SKM-1 treated with dmso at 0.1 percent for 144 hours (cell line): ENCODE measurements at regions not wholly inside any gene's neighbourhood (a gene's known extent, or its start where the extent isn't known, plus 50 kb on each side); places are given as distances from the start of the nearest gene placed in this dataset.

Source experiments
- DNase-seq: peaks from one replicate; lab custom pipeline; 2025; ENCODE audit not compliant: unreplicated experiment; lab: John Stamatoyannopoulos, UW

DNA sequence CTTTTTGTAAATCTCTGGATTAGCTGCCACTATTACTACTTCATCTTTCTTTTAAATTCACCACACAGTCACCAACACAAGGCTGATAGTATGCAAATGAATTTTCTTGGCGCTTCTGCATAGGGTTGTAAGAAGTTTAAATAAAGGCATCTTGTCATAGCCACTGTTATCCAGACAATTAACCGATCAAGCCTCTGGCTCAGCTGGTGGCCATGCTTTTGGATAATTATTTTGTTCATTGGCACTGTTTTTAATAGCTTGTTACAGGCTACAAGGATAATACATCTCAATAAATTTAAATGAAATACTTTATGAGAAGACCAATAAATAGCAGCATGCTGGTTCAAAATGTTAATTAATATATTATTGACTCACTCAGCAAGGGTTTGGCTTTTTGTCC, 1261.0 kb downstream of the FAM181B start:
- DNase-seq, result no peak

DNA sequence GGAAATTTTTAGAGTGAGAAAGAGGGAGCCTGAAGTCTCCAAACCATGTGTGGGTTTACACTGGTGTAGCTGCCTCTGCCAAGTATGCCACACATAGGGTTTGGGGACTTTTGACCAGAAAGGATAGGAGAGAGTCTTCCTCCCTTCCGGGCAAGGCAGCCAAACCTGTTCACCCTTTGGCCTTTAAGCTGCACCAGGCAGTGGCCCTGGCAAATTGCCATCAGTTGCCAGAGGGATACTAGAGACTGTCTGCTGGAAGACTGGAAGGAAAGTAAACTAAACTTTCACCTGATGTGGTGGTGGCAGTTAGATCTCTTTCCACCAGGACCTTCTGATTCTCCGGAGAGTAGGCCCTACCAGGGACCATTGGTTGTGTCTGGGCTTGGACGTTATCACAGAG, 1263.2 kb downstream of the FAM181B start:
- DNase-seq, result no peak

DNA sequence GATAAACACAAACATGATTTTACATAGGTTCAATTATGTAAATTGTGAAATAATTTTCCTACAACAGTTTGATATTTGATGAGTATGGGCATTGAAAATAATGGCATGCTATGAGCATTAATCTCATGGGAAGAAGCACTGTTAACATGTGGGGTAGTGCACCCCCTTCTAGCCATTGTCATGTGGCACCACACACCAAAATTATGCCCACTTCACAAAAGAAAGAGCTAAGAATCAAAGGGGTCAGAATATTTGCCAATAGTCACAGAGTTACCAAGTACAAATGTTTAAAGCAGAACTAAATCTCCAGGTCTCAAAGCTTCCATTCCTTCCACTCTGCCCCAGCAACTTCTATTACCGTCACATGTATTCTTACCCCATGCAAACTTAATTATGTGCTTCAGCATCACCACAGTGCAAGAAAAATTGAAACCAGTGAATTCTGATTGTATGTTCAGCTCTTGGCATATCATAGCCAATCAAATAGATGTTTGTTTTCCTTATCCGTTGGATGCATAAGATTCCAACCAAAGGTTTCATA, 1273.8 kb downstream of the FAM181B start:
- DNase-seq, result no peak

DNA sequence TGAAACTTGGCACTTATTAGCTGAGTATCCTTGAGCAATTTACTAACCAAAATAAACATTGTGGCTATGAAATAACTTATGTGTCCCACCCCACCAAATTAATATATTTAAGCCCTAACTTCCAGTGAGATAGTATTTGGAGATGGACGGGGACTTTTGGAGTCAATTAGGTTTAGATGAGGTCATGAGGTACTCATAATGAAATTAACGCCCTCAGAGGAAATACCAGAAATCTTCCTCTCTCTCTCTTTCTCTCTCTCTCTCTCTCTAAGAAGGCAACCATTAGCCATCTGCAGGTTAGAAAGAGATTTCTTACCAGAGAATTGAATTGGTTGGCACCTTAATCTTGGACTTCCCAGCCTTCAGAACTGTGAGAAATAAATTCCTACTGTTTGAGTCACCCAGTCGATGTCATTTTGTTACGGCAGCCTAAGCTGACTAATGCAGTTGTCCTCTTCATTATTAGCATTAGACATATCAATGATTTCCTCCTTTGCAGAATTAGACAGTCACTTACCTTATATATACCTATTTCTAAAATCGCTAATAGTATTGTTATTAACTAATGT, 1284.0 kb downstream of the FAM181B start:
- DNase-seq, result no peak

DNA sequence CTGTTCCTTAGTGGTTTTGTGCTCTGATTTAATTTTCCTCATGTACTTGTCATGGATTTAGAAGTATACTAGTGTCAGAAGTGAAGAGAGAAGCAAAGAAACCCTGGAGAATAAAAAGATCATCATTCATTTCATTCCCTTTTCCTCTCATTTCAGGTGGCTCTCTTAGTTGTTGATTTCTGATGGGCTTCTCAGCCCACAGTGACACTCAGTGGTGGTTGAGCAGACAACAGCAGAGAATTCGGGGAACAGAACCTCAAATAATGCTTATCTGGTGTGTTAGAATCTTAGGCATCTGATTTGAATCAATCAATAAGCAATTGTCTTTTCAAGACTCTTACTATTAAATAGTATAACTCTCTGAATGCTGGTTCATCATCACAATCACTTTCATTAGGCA, 1289.4 kb downstream of the FAM181B start:
- DNase-seq, result no peak

DNA sequence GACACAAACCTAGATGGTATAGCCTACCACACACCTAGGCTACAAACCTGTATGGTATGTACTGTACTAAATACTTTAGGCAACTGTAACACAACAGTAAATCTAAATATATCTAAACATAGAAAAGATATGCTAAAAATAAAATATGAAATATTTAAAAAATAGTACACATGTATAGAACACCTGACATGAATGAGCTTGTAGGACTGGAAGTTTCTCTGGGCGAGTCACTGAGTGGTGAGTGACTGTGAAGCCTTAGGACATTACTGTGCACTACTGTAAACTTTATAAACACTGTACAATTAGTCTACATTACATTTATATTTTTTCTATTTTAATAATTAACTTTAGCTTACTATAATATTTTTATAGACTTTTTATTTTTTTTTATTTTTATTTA, 1301.3 kb downstream of the FAM181B start:
- no peak for DNase-seq

DNA sequence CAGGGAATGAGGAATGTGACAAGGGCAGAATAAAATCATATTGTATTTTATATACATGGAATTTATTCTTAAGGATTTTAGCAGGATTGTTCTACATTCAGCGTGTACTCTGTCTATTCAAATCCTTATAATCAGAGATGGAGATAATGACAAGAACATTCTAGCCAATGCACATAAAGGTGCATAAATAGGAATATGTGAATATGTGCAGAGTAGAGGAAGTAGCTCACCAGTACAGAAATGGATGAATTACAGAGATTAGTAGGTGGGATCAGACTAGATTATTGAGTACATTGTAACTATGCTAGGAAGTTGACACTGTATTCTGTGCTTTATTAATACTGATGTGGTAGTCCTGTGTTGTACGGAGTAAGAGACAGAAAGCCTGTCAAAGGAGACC, 1308.8 kb downstream of the FAM181B start:
- no peak for DNase-seq

DNA sequence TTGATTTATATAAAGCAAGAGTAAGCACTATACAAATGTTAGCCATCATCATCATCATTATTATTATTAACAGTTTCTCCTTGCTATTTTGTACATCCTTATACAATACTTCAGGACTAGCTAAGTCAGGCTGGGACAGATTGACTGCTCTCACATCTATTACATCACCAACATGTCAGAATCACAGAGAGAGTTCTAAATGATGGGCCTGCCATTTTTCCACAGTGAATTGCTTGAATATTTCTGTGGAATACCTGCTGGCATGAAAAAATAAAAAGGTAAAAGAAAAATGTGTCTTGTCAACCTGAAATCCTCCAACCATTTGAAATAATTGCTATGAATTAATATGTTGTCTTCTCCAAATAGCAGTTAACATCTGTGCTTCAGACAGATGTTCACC, 1311.3 kb downstream of the FAM181B start:
- no peak for DNase-seq

DNA sequence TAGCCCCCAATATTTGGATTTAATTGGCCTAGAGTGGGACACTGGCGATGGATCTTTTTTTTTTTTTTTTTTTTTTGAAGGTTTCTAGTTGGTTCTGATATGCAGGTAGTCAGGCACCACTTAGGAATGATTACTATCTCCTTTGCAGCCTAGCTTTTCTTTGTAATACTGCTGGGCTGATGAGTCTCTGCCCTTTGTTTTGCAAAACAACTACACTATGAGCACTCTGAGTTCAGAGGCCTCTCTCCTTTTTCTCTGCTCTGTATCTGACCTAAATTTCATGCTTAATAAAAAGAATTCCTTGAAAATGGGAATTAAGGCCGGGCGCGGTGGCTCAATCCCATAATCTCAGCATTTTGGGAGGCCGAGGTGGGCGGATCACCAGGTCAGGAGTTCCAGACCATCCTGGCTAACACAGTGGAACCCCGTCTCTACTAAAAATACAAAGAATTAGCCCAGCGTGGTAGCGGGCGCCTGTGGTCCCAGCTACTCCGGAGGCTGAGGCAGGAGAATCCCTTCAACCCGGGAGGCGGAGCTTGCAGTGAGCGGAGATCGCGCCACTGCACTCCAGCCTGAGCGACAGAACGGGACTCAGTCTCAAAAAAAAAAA, 1312.3 kb downstream of the FAM181B start:
- no peak for DNase-seq

DNA sequence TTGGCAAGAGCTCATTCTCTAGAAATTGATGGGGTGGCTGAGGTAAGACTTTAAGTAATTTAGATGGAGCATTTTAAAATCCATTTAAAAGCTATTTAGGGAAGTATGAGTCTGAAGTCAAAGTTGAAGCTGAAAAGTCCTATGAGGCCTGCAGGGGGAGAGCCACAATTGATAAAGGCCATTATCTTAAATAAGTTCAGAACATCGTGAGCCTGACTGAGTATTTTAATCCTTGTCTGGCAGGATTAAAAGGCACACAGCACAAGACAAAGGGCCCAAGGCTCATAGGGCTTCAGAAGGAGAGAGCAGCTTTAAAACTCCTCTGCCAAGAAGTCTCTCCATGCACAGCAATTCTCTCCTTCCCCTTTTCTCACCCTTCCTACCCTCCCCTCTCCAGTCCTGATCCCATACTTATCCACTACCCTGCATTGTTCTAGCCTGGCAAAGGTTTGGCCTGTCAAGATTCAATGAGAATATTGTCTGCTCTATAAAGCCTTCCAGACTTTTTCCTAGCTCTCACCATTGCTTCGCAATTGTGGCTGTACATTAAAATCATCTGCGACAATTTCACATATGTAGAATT, 1312.9 kb downstream of the FAM181B start:
- DNase-seq, result no peak

DNA sequence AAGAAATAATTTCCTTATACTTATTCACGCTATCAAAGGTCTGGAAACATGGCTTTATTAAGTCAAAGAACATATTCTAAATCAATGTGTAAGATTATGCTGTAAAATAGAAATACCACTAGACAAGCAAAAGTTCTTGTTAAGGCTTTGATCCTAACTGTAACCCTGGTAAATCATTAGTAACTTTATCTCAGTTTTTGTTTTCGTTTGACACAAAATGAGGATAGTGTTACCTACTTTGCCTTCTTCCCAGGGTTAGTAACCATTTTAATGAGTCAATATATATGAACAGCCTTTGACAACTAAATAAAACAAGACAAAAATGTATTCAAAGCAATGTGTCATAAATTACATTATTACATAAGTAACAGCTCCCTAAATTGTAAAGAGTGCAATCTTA, 1336.3 kb downstream of the FAM181B start:
- DNase-seq, result no peak

DNA sequence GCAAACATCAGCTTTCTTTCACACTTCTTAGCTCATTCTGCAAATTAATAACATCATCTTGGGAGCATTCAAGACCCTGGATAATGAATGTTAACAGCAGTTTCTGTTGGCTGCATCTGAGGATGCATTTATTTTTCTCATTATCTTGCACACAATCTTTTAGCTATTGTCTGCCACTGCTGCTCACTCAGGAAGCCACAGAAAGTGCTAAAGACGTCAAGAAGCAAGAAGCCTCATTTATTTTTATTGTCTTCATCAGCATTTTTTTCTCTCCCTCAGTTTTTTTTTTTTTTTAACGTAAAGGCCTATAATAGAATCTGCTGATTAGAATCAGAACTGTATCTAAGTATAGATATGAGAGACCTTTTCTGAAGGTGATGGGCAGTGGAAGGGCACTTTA, 1339.4 kb downstream of the FAM181B start:
- no peak for DNase-seq

DNA sequence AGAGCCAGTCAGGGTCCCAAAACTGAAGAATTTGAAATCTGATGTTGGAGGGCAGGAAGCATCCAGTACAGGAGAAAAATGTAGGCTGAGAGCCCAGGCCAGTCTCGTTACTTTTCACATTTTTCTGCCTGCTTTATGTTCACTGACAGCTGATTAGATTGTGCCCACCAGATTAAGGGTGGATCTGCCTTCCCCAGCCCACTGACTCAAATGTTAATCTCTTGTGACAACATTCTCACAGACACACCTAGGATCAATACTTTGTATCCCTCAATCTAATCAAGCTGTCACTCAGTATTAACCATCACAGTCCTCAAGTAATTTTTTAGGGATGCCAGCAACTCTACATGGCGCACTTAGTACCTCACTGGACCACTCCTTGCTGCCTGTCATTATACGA, 1345.3 kb downstream of the FAM181B start:
- no peak for DNase-seq

DNA sequence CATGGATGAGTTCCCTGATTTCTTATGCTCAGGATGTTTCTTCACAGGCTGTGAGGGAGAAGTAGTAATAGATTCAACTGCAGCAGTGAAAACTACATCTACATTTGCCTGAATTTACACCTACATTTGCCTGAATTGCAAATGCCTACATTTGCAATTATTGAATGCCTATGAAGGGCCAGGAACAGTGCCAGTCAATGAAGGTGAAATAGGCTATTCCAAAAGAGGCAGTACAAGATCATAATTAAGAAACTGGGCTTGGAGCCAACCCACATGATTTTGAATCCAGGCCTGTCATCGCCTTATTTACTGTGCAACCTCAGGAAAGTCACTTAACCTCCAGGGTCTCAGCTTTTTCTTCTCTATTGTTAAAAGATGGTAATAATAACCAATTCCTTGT, 1353.3 kb downstream of the FAM181B start:
- no peak for DNase-seq

DNA sequence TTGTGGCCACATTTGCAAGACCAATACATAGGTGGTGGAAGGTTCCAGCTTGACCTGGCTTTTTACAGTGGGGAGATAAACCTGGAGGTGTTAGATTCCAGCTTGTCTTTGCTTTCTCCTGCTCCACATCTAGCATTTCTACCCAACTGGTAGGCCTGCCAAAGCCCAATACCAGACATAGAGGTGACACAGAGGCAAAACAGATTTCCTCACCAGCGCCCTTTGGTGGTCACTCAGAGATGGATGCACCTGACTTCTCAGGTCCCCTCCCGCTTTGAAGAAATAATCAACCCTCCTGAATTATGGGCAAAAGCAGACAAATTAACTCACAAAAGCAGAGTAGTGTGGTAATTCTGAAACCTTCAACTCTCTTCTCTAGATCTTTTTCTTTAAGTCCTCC, 1356.2 kb downstream of the FAM181B start:
- no peak for DNase-seq

DNA sequence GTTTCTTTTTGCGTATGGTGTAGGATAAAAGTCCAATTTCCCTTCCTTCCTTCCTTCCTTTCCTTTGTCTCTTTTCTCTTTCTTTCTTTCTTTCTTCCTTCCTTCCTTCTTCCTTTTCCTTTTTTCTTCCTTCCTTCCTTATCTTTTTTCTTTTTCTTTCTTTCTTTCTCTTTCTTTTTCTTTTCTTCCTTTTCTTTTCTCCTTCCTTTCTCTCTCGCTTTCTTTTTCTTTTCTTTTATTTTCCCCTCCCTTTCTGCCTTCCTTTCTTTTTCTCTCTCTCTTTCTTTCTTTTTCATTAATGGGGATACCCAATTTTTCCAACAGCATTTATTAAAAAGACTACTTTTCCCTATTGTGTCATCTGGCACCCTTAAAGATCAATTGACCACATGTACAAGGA, 1359.7 kb downstream of the FAM181B start:
- no peak for DNase-seq

DNA sequence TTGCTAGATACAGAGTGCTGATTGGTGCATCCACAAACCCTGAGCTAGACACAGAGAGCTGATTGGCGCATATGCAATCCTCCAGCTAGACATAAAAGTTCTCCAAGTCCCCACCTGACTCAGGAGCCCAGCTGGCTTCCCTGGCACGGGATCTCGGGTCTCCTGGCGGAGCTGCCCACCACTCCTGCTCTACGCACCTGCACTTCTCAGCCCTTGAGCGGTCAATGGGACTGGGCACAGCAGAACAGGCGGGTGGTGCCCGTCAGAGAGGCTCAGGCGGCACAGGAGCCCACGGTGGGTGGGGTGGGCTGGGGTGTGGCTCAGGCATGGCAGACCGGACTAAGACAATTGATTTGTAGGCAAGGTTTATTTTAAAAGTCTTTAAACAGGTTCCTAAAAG, 1365.5 kb downstream of the FAM181B start:
- no peak for DNase-seq

DNA sequence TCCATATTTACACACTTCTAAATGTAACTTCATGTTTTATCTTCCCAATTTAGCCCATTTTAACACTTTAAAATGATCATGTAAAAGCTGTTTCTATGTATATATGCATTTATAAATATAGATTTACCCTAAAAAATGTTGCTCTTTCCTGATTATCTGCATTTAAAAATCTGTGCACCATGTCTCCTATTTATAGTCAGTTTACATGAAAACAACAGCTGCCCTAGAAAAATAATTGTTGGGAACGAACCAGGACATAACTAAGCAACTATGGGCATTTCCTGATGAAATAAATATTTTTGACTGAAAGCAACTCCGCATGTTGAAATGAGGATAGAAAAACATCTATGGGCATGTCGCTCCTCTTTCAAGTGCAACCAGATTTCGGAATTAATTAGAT, 1368.2 kb downstream of the FAM181B start:
- no peak for DNase-seq

DNA sequence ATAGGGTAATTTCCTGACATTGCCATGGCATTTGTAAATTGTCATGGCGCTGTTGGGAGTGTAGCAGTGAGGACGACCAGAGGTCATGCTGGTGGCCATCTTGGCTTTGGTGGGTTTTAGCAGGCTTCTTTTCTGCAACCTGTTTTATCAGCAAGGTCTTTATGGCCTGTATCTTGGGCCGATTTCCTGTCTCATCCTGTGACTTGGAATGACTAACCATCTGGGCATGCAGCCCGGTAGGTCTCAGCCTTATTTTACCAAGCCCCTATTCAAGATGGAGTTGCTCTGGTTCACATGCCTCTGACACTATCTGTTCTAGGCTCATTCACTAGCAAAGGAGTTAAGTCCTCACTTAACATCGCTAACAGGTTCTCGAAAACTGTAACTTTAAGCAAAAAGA, 1374.2 kb downstream of the FAM181B start:
- DNase-seq, result no peak

DNA sequence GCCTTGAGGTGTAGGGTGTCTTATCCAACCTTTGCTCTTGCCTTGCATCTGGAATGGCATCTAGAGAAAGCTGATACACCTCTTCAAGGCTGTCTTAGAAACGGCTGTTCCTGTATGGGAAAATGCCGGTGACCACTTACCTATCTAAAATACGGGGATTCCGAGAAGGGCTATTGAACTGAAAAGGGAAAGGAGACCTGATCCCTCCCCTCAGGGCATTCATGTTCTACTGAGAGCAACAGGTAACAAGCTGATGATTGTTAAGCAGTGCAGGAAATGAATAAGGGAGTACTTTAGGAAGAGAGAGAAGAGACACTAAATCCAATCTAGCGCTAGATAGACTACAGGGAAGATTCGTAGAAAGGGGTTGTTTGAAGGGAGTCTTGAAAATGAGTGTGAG, 1388.1 kb downstream of the FAM181B start:
- DNase-seq, result no peak

DNA sequence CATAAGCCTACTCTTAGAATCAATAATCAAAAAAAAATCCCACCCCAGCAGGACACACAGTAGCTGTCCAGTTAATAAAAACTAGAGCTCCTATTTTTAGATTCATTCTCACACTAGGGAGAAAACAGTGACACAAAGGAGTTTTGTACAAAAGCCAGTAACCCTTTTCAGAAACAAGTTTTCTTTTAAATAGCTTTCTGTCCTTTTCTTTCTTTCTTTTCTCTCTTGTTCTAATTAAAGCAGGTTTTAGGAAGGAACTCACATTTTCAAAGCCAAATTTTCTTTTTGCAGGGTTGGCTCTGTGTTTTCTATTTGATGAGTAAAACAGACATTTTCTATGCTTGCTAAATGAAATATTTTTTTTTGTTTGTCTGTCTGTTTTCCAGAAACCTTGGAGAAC, 1390.7 kb downstream of the FAM181B start:
- no peak for DNase-seq

DNA sequence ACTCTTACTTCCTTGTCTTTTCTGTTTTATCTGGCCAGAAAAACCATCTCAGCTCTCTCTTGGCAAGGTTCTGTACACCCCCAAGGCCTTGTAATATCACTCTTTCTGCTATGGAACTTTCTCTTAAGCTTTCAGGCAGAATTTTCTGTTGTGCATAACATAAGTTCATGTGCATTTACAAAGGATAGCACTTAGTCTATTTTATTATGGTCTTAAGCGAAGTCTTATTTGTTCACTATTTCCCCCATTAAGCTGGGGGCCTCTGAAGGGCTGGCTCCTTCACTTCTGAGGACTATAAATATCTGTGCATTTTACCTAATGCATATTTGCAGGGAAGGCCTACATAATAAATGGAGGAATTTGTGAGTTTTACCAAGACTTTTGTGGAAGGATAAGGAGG, 1393.4 kb downstream of the FAM181B start:
- no peak for DNase-seq

DNA sequence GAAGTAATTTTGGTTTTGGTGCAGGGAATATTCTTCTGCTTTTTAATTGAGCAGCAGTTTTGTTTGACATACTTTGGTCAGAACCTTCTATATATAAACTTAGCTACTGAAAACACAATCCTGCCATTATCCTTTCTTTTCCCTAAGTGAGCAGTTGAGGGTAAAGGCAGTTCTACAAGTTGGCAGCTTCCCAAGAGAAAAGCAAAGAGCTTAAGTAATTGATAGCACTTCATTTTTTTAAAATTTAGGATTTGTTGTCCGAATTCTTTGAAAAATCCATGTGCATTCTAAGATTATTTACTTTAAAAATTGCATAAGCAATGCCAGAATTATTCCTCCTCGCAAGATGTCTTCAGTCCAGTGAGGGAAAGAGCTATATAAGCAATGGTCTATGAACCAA, 1394.1 kb downstream of the FAM181B start:
- no peak for DNase-seq
